ENCODE measurements at regions not wholly inside any gene's neighbourhood (a gene's known extent, or its start where the extent isn't known, plus 50 kb on each side); places are given as distances from the start of the nearest gene placed in this dataset.

DNA sequence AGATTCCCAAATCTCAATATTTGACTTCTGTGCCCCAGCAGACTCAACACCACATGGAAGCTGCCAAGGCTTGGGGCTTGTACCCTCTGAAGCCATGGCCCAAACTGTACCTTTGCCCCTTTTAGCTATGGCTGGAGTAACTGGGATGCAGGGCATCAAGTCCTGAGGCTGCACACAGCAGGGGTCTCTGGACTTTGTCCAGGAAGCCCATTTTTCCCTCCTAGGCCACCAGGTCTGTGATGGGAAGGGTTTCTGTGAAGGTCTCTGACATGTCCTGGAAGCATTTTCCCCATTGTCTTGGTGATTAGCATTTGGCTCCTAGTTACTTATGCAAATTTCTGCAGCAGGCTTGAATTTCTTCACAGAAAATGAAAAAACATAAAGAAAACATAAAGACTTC, 762.3 kb downstream of the GALC start:
- Histone ChIP-seq H3K4me3 (no peak overlapping the region), H3K4me1 (no peaks in the 10 kb centered on the region), H3K36me3 (no peaks in the 10 kb centered on the region), H3K9me3 (no peaks in the 10 kb centered on the region), H3K27ac (no peak overlapping the region), H3K27me3 (no peaks in the 10 kb centered on the region)
- no peak for DNase-seq (ENCODE audit: low spot score in 2 of 2)
- TF ChIP-seq POLR2AphosphoS5 (IDR thresholded peaks at IDR 0.05), result no peak
- TF ChIP-seq POLR2A (IDR thresholded peaks at IDR 0.05), result no peak
- TF ChIP-seq, protein P1, sequence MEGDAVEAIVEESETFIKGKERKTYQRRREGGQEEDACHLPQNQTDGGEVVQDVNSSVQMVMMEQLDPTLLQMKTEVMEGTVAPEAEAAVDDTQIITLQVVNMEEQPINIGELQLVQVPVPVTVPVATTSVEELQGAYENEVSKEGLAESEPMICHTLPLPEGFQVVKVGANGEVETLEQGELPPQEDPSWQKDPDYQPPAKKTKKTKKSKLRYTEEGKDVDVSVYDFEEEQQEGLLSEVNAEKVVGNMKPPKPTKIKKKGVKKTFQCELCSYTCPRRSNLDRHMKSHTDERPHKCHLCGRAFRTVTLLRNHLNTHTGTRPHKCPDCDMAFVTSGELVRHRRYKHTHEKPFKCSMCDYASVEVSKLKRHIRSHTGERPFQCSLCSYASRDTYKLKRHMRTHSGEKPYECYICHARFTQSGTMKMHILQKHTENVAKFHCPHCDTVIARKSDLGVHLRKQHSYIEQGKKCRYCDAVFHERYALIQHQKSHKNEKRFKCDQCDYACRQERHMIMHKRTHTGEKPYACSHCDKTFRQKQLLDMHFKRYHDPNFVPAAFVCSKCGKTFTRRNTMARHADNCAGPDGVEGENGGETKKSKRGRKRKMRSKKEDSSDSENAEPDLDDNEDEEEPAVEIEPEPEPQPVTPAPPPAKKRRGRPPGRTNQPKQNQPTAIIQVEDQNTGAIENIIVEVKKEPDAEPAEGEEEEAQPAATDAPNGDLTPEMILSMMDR (IDR thresholded peaks at IDR 0.05), result no peak
- intact Hi-C loops (cut with DNase I; ENCODE audit: low total_unique reads), result no loop called here

DNA sequence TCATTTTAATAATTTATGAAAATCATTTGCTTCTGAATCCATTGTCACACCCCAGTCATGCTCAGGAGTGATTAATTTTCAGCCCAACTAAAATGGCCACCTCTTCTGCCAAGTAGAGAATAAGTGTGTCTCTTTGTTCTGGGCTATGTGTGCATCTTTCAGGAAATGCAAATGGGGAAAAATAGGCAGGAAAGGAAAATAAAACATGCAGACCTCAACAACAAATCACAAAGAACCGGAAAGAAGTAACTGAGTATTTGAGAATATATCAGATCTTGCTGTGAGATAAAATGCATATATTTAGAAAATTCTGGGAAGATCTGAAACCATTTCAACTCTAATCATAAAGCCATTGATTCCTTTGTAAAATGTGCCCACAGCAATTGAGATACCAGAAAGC, 763.9 kb downstream of the GALC start:
- intact Hi-C loops (cut with DNase I; ENCODE audit: low total_unique reads), result no loop called here
- no peak overlapping the region for H3K27ac ChIP-seq
- no peak overlapping the region for H3K4me3 ChIP-seq
- H3K27me3 ChIP-seq, result no peaks in the 10 kb centered on the region
- no peak for DNase-seq (ENCODE audit: low spot score in 2 of 2)
- H3K36me3 ChIP-seq, result no peaks in the 10 kb centered on the region
- no peaks in the 10 kb centered on the region for H3K4me1 ChIP-seq
- H3K9me3 ChIP-seq, result no peaks in the 10 kb centered on the region
- TF ChIP-seq POLR2AphosphoS5 (IDR thresholded peaks at IDR 0.05) (no peak), POLR2A (IDR thresholded peaks at IDR 0.05) (no peak)
- TF ChIP-seq, protein P1 (IDR thresholded peaks at IDR 0.05), result no peak

DNA sequence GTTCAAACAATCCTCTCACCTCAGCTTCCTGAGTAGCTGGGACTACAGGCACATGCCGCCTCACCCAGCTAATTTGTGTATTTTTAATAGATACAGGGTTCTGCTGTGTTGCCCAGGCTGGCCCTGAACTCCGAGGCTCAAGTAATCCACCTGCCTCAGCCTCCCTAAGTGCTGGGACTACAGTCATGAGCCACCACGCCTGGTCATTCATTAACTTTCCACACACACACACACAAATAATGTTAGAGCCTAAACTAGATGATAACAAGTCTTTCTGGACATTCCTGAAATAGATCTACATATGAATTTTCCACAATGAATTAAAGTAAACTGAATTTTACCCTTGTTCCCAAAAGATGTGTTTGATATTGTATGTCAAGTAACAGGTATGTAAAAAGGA, 776.0 kb downstream of the GALC start:
- Histone ChIP-seq H3K9me3 (peaks cover 0 to 4% of the 10 kb centered on the region in 2 donors), H3K4me3 (no peak overlapping the region), H3K36me3 (no peaks in the 10 kb centered on the region), H3K27me3 (no peaks in the 10 kb centered on the region), H3K27ac (no peak overlapping the region), H3K4me1 (no peaks in the 10 kb centered on the region)
- DNase-seq (ENCODE audit: low spot score in 2 of 2), result no peak
- intact Hi-C loops (cut with DNase I; ENCODE audit: low total_unique reads), result no loop called here
- TF ChIP-seq POLR2A (IDR thresholded peaks at IDR 0.05) (no peak), POLR2AphosphoS5 (IDR thresholded peaks at IDR 0.05) (no peak)
- TF ChIP-seq, protein P1 (IDR thresholded peaks at IDR 0.05), result no peak

DNA sequence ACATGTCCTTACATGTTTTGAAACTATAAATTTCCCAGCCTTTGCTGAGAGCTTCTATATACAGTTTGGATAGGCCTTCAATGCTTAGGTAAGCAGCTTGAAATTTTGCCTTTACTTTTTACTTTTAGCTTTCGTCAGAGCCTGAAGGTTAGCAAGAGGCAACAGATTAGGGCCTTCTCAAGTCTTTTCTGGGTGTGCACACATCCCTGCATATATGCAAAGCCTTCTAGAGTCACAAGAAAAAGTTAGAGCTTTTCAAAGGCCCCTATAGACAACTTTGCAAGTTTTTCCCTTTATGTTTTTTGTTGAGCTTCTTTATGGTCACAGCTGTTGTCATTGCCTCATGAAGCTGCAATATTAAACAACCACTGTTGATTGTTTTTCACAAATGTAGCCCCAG, 778.4 kb downstream of the GALC start:
- no peaks in the 10 kb centered on the region for H3K27me3 ChIP-seq
- TF ChIP-seq POLR2AphosphoS5 (IDR thresholded peaks at IDR 0.05) (no peak), POLR2A (IDR thresholded peaks at IDR 0.05) (no peak)
- TF ChIP-seq, protein P1 (IDR thresholded peaks at IDR 0.05), result no peak
- no peaks in the 10 kb centered on the region for H3K36me3 ChIP-seq
- H3K27ac ChIP-seq, result no peak overlapping the region
- H3K4me1 ChIP-seq, result no peaks in the 10 kb centered on the region
- no peak for DNase-seq (ENCODE audit: low spot score in 2 of 2)
- H3K9me3 ChIP-seq, result peaks cover 0 to 4% of the 10 kb centered on the region in 2 donors
- H3K4me3 ChIP-seq, result no peak overlapping the region
- intact Hi-C loops (cut with DNase I; ENCODE audit: low total_unique reads), result no loop called here

DNA sequence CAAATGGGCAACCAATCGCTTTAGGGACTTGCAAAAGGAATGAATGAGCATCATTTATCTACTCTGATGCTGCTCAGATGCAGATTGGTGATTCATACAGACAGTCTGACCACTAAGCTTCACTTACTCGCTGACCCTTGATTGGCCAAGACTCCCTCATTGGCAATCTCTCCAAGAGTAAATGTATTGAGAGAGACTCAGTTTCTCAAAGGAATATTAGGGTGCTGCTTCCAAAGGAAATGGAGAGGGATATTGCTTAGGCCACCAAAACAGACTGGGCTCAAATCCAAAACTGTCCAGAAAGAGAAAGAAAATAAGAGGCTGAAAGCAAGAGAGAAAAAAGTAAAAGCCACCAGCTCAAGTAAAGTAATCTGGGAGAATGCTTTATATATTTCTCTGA, 785.2 kb downstream of the GALC start:
- Histone ChIP-seq H3K36me3 (no peaks in the 10 kb centered on the region), H3K4me1 (no peaks in the 10 kb centered on the region)
- intact Hi-C loops (cut with DNase I; ENCODE audit: low total_unique reads), result no loop called here

More for the DNA sequence above, 785.2 kb downstream of the GALC start:
- no peaks in the 10 kb centered on the region for H3K27me3 ChIP-seq
- DNase-seq (ENCODE audit: low spot score in 2 of 2), result no peak
- no peaks in the 10 kb centered on the region for H3K9me3 ChIP-seq
- TF ChIP-seq POLR2A (IDR thresholded peaks at IDR 0.05), result no peak
- TF ChIP-seq, protein P1 (IDR thresholded peaks at IDR 0.05), result no peak
- TF ChIP-seq POLR2AphosphoS5 (IDR thresholded peaks at IDR 0.05), result no peak
- no peak overlapping the region for H3K4me3 ChIP-seq
- H3K27ac ChIP-seq, result no peak overlapping the region

Measured in breast epithelium (tissue), 4 donors.